ENCODE measurements at regions not wholly inside any gene's neighbourhood (a gene's known extent, or its start where the extent isn't known, plus 50 kb on each side); places are given as distances from the start of the nearest gene placed in this dataset.

DNA sequence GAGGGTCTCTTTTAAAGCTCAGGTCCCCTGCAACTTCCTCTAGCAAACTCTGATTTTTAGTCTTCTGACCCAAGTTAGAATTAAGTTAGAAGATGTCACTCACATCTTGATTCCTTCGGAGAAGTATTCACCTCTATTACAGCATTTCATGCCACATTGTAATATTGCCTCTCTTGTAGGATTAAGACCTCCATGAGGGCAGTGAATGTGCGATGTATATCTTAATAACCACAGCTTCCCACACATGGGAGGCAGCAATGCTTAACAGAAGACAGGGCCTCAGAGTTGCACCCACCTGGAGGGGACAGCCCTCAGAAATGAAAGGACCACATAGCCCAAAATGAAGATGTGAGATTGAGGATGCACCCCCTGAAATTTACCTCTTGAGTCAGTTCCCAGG, 270.3 kb downstream of the HTR7 start:
- Histone ChIP-seq H3K36me3 (no peaks in the 10 kb centered on the region), H3K4me3 (no peak overlapping the region), H3K9me3 (no peaks in the 10 kb centered on the region), H3K27me3 (no peaks in the 10 kb centered on the region), H3K4me1 (peaks cover 0 to 15% (median 0%) of the 10 kb centered on the region in 3 donors), H3K27ac (no peak overlapping the region)
- intact Hi-C loops (cut with DNase I): no loop called here
- WGBS, 2 donors: 80 to 97% methylated on average over 2 of the region's 2 CpGs
- TF ChIP-seq, protein P1, sequence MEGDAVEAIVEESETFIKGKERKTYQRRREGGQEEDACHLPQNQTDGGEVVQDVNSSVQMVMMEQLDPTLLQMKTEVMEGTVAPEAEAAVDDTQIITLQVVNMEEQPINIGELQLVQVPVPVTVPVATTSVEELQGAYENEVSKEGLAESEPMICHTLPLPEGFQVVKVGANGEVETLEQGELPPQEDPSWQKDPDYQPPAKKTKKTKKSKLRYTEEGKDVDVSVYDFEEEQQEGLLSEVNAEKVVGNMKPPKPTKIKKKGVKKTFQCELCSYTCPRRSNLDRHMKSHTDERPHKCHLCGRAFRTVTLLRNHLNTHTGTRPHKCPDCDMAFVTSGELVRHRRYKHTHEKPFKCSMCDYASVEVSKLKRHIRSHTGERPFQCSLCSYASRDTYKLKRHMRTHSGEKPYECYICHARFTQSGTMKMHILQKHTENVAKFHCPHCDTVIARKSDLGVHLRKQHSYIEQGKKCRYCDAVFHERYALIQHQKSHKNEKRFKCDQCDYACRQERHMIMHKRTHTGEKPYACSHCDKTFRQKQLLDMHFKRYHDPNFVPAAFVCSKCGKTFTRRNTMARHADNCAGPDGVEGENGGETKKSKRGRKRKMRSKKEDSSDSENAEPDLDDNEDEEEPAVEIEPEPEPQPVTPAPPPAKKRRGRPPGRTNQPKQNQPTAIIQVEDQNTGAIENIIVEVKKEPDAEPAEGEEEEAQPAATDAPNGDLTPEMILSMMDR (IDR thresholded peaks at IDR 0.05): no peak
- no peak for TF ChIP-seq POLR2A (IDR thresholded peaks at IDR 0.05)
- DNase-seq: no peak

DNA sequence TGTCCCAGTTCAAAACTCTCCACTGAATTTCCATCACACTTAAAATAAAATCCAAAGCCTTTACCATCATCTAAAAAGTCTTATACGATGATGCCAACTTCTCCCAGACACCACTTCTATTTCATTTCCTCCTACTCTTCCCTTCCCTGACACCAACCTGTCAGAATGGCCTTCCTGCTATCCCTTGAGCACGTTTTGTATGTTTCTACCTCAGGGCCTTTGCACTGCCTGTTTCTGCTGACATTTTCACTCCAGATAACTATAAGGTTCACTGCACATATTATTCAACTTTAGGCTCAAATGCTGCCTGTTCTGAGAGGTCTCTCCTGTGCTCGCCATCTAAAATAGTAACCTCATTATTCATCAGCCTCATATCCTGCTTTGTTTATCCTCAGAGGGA, 269.6 kb downstream of the HTR7 start:
- 75% methylated on average over 3 of the region's 3 CpGs for whole genome bisulfite sequencing, 2 donors
- Histone ChIP-seq H3K27me3 (no peaks in the 10 kb centered on the region), H3K9me3 (no peaks in the 10 kb centered on the region), H3K4me1 (peaks cover 0 to 17% (median 0%) of the 10 kb centered on the region in 3 donors), H3K27ac (no peak overlapping the region), H3K4me3 (no peak overlapping the region), H3K36me3 (no peaks in the 10 kb centered on the region)
- intact Hi-C loops (cut with DNase I): no loop called here
- no peak for DNase-seq
- TF ChIP-seq POLR2A (IDR thresholded peaks at IDR 0.05): no peak
- TF ChIP-seq, protein P1 (IDR thresholded peaks at IDR 0.05): no peak

DNA sequence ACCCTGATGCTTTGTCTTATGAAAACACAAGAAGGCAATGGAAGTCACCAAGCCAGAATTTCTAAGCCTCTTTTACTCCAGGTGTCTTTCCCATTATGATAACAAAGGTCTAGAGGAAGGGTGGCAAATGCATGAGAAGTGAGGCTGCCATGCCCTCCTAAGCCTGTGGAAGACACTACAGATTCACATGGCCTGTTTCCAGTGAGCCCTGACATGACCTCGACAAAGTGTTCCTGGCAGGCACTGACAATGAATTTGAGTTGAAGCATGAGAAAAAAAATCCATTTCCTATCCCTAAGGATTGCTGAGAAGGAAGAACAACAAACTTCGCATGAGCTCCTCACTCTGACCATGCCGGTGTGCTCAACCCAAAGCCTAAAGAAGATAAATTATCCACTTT, 268.0 kb downstream of the HTR7 start:
- Histone ChIP-seq H3K27me3 (no peaks in the 10 kb centered on the region), H3K27ac (no peak overlapping the region), H3K4me1 (peaks cover 0 to 17% (median 0%) of the 10 kb centered on the region in 3 donors), H3K9me3 (no peaks in the 10 kb centered on the region), H3K4me3 (no peak overlapping the region), H3K36me3 (no peaks in the 10 kb centered on the region)
- no peak for DNase-seq
- no peak for TF ChIP-seq POLR2A (IDR thresholded peaks at IDR 0.05)
- TF ChIP-seq, protein P1 (IDR thresholded peaks at IDR 0.05): no peak
- intact Hi-C loops (cut with DNase I): no loop called here
- 35 to 45% methylated on average over 3 of the region's 3 CpGs for WGBS, 2 donors

DNA sequence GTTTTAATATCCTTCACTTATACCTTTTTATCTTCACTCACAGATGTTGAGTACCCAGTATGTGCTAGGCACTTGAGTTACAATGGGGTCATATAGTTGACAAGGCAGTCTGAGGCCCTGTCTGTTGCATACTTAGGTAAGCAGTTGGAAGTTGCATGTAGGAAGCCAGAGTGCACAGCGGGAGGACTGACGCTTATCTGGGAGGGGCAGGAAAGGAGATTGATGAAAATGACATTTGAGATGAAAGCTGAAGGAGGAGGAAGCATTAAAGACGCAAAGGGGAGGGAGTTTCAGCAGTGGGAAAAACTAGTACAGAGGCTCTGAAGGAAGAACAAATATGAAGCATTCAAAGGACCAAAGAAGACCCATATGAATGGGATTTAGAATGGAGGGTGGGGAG, 266.2 kb downstream of the HTR7 start:
- intact Hi-C loops (cut with DNase I): no loop called here
- Histone ChIP-seq H3K27ac (no peak overlapping the region), H3K36me3 (no peaks in the 10 kb centered on the region), H3K27me3 (no peaks in the 10 kb centered on the region), H3K4me1 (peaks cover 0 to 17% (median 0%) of the 10 kb centered on the region in 3 donors), H3K4me3 (no peak overlapping the region), H3K9me3 (no peaks in the 10 kb centered on the region)
- 51 to 61% methylated on average over 3 of the region's 3 CpGs for WGBS, 2 donors
- DNase-seq: no peak
- TF ChIP-seq, protein P1 (IDR thresholded peaks at IDR 0.05): no peak
- no peak for TF ChIP-seq POLR2A (IDR thresholded peaks at IDR 0.05)

DNA sequence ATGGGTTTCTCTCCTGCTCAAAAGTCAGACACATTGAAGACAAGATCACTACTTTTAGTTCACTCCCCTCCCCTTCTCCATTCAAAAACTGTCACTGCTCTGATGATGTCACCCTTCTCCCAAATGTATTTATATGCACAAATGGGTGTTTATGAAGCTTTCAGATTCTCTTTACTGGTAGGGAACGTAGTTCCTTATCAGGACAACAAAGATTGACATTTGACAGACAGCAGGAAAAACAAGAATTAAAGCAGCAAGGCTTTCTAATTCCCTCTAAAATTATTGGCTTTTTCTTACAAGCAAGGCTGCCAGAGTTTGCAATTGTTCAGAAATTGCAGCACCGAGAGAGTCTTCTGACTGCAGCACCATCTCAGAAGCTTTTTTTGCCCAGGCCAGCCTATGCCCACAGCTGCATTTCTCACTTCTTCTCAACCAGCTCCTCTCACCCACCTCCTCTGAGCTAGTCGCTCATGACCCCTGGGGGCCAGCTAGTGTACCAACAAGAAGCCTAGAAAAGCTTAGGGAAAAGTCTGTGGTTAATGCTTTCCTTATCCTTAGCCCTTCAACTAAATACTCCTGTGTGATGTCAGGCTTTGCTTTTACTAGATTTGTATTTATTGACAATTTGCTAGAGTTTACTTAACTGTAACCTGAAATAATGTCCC, 265.1 kb downstream of the HTR7 start:
- no peaks in the 10 kb centered on the region for H3K36me3 ChIP-seq
- H3K9me3 ChIP-seq: no peaks in the 10 kb centered on the region
- no peak for TF ChIP-seq POLR2A (IDR thresholded peaks at IDR 0.05)
- TF ChIP-seq, protein P1 (IDR thresholded peaks at IDR 0.05): peak in 2 of 6 experiments; percentile 22 to 26
- DNase-seq: no peak
- 26 to 29% methylated on average over 3 of the region's 3 CpGs for WGBS, 2 donors
- peaks cover 0 to 17% (median 0%) of the 10 kb centered on the region in 3 donors for H3K4me1 ChIP-seq
- H3K27me3 ChIP-seq: no peaks in the 10 kb centered on the region
- intact Hi-C loops (cut with DNase I): no loop called here
- no peak overlapping the region for H3K27ac ChIP-seq
- no peak overlapping the region for H3K4me3 ChIP-seq
